ENCODE measurements at regions not wholly inside any gene's neighbourhood (a gene's known extent, or its start where the extent isn't known, plus 50 kb on each side); places are given as distances from the start of the nearest gene placed in this dataset.

DNA sequence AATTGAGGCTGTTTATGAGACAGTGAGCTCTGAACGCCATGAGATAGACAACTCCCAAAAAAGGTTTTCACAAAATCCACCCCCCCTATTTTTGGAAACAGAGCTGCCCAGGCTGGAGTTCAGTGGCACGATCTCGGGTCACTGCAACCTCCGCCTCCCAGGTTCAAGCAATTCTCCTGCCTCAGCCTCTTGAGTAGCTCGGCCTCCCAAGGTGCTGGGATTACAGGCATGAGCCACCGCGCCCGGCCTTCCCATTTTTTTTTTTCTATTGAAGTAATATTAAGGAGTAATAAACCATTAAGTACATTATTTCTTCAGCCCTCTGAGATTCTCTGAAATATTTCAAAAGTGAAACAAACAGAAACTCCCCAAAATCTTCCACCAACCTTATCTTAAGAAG is 252.8 kb upstream of the NETO1 start:
- TF ChIP-seq, protein P1, sequence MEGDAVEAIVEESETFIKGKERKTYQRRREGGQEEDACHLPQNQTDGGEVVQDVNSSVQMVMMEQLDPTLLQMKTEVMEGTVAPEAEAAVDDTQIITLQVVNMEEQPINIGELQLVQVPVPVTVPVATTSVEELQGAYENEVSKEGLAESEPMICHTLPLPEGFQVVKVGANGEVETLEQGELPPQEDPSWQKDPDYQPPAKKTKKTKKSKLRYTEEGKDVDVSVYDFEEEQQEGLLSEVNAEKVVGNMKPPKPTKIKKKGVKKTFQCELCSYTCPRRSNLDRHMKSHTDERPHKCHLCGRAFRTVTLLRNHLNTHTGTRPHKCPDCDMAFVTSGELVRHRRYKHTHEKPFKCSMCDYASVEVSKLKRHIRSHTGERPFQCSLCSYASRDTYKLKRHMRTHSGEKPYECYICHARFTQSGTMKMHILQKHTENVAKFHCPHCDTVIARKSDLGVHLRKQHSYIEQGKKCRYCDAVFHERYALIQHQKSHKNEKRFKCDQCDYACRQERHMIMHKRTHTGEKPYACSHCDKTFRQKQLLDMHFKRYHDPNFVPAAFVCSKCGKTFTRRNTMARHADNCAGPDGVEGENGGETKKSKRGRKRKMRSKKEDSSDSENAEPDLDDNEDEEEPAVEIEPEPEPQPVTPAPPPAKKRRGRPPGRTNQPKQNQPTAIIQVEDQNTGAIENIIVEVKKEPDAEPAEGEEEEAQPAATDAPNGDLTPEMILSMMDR (IDR thresholded peaks at IDR 0.05) = no peak
- TF ChIP-seq POLR2A (IDR thresholded peaks at IDR 0.05) = no peak
